Stomach (tissue), 4 donors: ENCODE measurements at regions not wholly inside any gene's neighbourhood (a gene's known extent, or its start where the extent isn't known, plus 50 kb on each side); places are given as distances from the start of the nearest gene placed in this dataset.

ENCODE experiments used
- CTCF ChIP-seq, 7 experiments: fragments of 450-650 bp in 4 of 7; fragments of 200-600 bp in 3 of 7; sonication (generic) in 3 of 7; IDR thresholded peaks; one replicate each; pipeline ENCODE4 v1.5.1; 2016 to 2019; ENCODE audit warnings: antibody characterized with exemption in 7 of 7, control low read depth in 2 of 7, mild to moderate bottlenecking in 1 of 7
- EP300 ChIP-seq: sonication (generic); formaldehyde crosslinking; IDR thresholded peaks from one replicate; pipeline ENCODE4 v1.6.1; 2017; ENCODE audit warnings: antibody characterized with exemption
- POLR2A ChIP-seq, 4 donors: fragments of 450-650 bp; IDR thresholded peaks; one replicate each; pipeline ENCODE4 v1.6.1; 2016; ENCODE audit warnings: antibody characterized with exemption in 4 of 4, control low read depth in 2 of 4, mild to moderate bottlenecking in 1 of 4, moderate library complexity in 1 of 4
- POLR2AphosphoS5 ChIP-seq, 3 donors: sonication (generic); formaldehyde crosslinking; IDR thresholded peaks; one replicate each; pipeline ENCODE4 v1.6.1; 2016; ENCODE audit warnings: antibody characterized with exemption in 3 of 3

GRCh38 chr4:157918036-157918832, 254.6 kb downstream of the GASK1B start:
- TF ChIP-seq CTCF (IDR thresholded peaks at IDR 0.05) (no peak), POLR2AphosphoS5 (IDR thresholded peaks at IDR 0.05) (no peak), POLR2A (IDR thresholded peaks at IDR 0.05) (no peak), EP300 (no peak)
